ENCODE measurements at regions not wholly inside any gene's neighbourhood (a gene's known extent, or its start where the extent isn't known, plus 50 kb on each side); places are given as distances from the start of the nearest gene placed in this dataset.

DNA sequence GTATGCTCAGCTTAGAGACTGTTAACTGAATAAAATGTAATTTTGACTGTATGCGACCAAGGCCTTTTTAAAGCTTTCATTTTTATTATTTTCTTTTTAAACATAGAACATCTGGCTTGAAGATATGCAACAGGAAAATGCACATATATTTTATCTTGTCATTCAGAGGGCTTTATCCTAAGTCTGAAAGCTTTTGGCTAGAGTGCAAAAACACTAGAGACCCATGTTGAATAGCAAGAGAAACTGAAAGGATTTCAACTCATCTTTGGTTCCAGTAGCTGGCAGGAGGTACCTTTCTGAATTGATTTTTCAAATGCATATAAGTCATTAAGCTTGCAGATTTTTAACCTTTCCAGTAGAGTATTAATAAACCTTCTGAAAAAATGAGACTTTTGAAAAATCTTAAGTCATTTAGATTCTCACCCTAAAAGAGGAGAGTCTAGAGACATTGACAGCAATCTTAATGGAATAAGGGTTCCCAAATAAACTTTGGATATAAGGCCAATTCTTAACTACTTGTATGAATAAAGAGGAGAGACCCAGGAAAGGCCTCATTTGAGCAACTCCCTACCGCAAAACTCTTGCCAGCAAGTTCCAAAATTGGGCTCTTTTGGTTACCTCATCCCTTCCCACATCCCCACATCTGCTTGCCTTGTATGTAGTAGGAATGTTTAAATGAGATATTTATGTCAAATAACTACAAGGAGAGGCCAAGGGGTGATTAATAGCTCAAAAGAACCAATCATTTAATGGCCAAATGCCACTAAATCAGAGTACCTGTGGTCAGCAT lies 454.4 kb downstream of the HTR7 start:
- DNase-seq (ENCODE audit: low spot score), result no peak

DNA sequence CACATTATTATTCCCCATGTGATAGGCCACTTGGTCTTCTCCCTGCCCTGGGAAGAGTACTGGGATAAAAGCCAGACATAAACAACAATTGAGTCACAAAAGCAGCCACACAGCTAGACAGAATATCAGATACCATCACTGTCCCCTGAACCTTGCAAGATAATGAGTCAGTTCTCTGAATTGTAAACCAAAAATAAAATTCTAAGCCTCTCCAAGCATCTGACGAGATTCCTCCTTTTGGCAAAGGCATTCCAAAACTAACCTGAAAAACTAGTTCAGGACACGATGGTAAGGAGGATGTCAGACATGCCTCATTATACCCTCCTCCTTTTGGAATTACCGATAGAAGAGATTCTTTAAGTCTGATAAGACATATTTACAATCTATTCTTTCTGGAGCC lies 450.7 kb downstream of the HTR7 start:
- DNase-seq (ENCODE audit: low spot score), result no peak

DNA sequence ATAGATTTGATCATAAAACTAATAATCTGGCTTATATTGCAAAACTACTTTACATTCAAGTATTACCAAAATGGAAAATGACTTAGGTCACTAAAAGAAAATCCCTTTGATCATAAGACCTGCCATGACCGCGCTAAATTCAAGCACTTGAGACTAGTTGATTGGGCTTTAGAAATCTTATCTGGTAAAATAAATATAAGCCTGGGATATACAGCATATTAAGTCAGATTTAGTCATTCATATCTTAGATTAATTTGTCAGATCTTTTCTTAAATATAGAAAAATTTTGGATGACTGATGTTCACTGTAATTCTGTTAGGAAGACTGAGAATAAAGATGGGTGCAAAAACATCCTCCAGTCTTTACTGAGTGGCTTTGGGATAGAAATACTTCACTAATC lies 450.0 kb downstream of the HTR7 start:
- DNase-seq (ENCODE audit: low spot score), result no peak

DNA sequence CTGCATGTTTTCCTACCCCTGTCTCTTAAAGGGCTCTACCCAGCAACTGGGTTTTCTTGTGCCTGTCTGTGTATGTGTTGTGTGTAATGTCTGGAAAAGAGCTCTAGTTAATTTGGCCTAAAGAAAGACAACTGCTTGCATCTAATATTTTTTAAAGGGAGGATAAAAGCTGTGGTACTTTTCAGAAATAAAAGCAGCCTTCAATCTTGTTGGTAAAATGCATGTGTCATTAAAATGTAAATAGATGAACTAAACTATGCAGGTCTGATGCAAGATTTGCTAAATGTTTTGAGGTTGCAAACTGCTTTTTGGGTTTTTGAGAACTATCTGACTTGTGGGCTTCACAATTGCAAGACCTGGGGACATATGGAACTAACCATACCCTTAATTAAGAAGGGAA lies 445.3 kb downstream of the HTR7 start:
- no peak for DNase-seq (ENCODE audit: low spot score)

DNA sequence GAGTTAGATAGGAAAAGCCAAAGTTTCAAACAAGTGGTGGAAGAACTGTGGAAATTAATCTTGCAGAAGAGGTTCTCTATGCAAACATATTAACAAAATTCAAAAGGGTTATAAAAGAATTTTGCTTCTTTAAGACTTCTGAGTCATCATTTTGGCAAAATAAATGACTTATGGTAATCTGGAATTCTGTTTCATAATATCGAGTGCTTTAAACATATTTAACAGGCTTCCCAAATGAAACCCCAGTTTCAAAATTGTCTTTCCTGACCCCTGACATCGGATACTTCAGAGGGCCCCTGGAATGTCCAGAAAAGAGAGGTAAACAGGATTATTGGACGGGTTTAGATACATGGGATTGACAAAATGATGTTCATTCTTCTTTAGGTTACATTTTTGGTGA lies 444.6 kb downstream of the HTR7 start:
- no peak for DNase-seq (ENCODE audit: low spot score)

DNA sequence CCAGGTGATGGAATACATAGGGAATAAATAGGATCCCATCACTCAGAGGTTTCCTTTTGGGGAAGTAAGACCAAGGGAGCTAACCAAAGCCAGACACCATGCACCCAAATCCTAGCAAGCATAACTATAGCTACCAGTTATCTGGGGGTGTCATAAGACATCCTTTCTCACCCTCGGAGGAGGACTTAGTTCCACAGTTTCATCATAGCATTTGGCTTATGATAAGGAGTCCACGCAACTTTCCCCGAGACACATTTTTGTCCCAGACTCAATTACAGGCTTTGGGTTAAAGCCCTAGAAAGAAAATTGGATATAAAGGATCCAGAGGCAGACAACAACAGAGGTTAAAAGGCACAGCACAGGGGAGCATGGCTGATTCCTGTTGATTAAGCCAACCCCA lies 442.9 kb downstream of the HTR7 start:
- no peak for DNase-seq (ENCODE audit: low spot score)

DNA sequence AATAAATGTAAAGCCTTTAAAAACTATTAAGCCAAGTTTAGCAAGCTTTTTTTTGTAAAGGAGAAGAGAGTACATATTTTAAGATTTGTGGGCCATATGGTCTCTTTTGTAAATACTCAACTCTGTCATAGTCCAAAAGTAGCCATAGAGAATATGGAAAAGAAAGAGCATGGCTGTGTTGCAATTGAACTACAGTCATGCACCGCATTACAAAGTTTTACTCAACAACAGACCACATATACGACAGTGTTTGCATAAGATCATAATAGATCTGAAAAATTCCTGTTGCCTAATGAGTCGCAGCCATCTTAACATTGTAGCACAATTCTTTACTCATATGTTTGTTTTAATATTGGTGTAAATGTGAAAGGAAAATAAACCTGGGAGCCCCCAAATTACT lies 440.8 kb downstream of the HTR7 start:
- no peak for DNase-seq (ENCODE audit: low spot score)

DNA sequence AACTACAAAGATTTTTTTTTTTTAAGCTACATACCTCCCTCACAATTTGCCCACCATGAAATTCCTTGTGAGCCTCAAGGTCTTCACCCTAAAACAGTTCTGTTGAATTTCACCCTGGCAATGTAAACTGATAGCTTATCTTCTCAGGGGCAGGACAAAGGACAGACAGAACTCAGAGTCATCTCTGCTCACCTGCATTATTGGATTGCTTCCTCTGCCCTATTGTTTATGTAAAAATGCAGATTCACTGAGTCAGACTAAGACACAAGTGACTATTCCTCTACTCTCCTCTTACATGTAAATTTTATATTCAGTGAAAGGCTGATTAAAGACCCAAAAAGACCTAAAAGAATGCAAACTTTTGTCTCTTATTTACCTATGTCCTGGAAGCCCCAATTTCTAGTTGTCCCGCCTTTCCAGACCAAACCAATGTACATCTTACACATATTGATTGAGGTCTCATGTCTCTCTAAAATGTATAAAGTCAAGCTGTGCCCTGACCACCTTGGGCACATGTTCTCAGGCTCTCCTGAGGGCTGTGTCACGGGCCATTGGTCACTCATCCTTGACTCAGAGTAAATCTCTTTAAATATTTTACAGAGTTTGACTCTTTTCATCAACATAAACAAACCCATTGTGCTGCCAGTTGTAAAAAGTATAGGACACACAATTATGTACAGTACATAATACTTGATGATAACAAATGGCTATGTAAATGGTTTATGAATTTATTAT lies 440.2 kb downstream of the HTR7 start:
- no peak for DNase-seq (ENCODE audit: low spot score)

DNA sequence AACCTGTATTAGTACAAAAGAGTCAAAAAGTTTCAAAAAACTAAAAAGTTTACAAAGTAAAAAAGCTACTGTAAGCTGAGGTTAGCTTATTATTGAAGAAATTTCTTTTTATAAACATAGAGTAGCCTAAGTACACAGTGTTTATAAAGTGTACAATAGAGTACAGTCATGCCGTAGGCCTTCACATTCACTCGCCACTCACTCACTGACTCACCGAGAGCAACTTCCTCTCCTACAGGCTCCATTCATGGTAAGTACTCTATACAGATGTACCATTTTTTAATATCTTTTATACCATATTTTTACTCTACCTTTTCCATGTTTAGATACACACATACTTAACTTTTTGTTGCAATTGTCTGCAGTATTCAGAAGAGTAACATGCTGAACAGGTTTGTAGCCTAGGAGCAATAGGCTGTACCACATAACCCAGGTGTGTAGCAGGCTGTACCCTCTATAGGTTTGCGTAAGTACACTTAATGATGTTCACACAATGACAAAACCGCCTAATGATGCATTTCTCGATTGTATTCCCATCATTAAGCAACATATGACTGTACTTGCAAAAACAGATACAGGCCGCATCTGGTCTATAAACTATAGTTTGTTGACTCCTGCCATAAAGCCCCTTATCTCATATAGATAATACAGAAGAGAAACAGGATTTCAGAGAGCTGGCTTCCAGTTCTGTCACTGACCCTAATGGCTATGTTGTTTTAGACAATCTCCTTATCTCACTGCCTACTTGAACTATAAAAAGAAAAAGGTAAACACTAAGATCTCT lies 438.8 kb downstream of the HTR7 start:
- no peak for DNase-seq (ENCODE audit: low spot score)

DNA sequence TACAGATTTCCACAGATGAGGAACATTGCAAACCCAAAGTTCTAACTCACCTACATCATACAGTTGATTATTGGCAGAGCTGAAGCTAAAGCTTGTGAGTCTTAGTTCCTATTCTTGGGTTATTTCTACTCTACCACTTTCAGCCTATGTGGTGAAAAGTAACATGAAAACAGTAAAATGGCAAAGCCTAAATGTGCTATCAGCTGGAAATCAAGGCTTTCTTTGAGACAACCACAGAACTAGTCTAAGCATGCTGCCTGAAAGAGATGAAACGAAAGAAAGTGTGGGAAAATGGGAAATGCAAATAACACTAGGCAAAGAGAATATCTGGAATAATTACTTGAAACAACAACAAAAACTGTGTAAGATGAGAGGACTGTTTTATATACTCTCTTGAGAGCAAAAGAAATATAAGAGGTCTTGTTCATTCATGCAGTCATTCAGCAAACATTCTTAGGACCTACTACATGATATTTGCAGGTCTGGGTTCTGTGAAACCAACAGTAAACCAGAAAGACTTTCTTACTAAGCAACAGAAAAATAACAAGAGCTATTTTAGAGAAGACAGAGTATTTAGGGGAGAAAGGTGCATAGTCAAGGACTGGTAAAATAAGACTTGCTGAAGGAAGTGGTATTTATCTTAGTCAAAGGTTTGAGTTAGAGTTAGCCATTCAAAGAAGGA lies 437.1 kb downstream of the HTR7 start:
- no peak for DNase-seq (ENCODE audit: low spot score)

DNA sequence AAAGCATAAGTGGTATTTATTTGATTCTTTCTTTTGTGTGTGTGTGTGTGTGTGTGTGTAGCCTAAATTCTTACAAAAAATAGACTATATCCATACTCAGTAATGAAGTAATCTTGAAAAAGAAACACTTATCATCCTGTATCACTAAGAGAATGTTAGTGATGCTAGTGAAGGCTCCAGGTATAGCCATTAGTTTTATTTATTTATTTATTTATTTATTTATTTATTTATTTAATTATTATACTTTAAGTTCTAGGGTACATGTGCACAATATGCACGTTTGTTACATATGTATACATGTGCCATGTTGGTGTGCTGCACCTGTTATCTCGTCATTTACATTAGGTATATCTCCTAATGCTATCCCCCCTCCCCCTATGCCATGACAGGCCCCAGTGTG lies 436.0 kb downstream of the HTR7 start:
- no peak for DNase-seq (ENCODE audit: low spot score)

DNA sequence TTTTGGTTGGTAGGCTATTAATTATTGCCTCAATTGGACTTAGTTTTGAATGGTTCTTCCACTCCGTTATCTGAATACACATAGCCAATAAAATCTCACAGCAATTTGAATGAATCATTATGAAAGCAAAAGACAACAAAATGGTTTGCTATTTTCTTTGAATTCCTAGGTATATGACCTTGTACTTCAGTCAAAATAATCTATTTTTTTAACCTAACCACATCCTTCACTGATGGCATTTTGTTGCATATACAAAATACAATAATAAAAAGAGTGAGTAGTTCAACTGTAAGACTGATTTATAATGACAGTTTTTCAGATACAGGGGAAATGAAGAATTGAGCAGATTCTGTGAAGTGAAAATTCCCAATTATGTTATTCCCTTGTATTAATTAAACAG lies 433.1 kb downstream of the HTR7 start:
- no peak for DNase-seq (ENCODE audit: low spot score)

DNA sequence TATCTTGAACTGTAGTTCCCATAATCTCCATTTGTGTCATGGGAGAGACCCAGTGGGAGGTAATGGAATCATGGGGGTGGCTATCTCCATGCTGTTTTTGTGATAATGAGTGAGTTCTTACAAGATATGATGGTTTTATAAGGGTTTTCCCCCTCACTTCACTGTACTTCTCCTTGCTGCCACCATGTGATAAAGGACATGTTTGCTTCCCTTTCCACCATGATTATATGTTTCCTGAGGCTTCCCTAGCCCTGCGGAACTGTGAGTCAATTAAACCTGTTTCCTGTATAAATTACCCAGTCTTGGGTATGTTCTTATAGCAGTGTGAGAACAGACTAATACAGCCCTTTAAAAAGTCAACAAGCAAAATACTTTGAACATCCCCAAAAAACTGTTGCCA lies 427.7 kb downstream of the HTR7 start:
- DNase-seq (ENCODE audit: low spot score), result no peak

DNA sequence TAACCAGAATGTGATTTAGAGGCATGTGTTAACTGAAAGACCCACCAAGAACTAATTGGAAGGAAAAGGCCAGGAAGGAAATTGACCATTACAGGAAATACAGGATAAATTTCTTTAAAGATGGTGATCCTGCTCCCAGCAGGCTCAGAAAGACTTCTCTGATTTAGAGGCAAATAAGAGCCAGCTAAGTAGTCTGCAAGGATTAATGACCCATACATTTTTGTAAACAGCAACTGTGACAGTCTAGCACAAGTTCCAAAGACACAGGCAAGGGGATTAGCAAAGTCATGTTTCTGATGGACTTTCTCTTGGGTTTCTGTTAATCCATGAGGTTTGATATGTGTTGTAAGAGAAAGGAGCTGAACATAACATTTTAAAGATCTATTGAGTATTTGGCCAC lies 425.0 kb downstream of the HTR7 start:
- DNase-seq (ENCODE audit: low spot score), result no peak

DNA sequence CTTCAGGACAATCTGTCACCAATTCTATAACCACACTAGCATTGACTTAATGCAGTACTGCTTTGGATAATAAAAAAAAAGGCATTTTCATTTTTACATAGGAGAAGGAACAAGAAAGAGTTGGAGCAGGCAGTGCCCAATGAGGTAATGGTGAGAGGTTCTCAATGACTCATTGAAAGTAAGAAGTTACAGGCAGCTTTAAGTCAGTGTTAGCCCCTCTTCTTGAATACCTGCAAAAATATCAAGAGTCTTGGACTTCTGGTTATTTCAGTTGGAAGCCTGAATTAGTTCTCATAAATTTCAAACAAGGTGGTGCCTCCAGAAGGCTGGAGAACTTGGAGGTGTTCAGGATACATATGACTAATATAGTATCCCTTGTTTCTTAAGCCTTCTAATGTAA lies 422.5 kb downstream of the HTR7 start:
- DNase-seq (ENCODE audit: low spot score), result no peak

DNA sequence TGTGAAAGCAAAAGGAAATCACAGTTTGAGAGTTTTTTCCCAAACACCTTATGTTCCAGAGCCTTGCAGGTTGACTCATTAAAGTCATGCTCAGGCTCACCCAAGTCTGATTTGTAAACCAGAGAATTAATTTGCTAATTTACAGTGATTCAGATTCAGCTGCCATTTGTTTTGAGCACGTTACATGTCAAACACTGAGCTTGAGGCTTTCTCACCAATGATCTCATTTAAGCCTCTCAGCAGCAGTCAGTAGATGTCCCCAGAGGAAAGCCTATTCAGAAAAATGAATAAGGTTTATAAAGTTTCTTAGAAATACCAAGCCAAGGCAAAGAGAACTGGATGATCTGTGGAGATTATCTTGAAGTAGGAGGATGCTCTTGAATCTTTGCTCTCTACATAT lies 420.4 kb downstream of the HTR7 start:
- DNase-seq (ENCODE audit: low spot score), result no peak

DNA sequence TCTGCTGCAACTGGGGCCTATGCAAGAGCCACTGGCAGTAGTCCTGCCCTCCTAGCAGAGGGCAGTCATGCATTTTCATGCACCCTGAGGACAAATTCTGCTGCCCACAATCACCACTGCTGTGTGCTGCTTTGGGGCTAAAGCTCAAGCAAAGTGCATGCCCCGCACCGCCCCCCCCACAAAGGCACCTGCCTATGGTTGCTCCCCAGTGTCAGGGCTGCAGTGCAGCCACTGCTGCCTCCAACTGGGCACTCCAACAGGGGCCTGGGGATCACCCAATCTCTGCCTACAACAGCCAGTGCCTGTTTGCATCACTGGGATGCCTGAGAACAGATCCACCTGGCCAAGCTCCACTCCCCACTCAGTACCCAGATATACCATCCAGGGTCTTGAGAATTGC lies 417.0 kb downstream of the HTR7 start:
- no peak for DNase-seq (ENCODE audit: low spot score)

DNA sequence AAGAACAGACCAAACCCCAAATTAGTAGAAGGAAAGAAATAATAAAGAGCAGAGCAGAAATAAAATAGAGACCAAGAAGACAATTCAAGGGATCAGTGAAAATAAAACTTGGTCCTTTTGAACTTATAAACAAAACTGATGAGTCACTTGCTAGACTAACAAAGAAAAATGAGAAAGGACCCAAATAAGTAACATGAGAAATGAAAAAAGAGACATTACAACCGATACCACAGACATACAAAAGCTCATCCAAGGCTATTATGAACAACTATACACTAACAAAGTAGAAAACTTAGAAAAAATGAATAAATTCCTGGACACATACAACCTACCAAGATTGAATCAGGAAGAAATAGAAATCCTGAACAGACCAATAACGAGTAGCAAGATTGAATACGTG lies 414.5 kb downstream of the HTR7 start:
- no peak for DNase-seq (ENCODE audit: low spot score)

DNA sequence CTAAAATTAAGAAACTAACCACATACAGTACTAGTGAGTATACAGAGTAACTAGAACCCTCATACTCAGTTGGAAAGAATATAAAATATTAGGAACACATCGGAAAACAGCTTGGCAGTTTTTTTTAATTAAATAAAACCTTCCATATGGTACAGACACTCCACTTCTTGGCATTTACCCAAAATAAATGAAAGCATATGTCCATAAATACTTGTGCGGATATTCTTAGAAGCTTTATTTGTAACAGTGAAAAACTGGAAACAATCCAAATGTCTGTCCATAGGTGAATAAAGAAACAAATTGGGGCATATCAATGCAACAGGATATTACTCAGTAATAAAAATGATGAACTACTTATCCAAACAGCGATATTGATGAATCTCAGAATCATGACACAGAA lies 410.0 kb downstream of the HTR7 start:
- DNase-seq (ENCODE audit: low spot score), result no peak

DNA sequence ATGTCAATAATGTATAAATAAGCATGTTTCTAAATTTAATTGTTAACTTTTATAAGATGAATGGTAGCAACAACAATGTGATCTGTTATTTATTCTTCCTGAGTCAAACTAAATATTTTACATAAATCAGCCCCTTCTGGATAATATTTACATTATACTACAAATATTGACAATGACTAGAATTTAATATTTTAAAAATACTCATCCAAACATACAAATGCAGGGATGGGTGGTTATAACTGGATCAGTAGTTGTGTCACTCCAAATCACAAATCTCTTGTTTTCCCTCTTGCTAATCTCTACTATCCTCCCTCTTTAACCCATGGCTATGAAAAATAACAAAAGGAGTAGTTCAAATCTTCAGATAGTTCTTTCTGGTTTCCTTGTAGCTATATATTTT lies 407.0 kb downstream of the HTR7 start:
- DNase-seq (ENCODE audit: low spot score), result no peak

DNA sequence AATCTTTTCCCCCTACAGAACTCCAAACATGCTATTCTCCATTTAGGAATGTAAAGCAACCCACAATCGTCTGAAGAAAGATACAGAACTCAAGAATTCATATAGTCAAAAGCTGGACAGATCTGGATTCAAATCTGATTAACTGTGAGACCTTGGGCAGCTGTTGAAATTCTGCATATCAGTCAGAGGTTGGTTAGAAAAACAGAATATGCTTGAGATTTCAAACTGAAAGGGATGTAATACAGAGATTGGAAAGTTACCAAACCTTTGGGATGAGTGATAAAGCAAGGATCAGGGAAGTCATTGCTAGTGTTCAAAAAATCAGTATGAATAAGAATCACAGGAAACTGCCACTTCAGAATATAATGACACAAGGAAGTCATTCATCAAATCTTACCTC lies 406.6 kb downstream of the HTR7 start:
- DNase-seq (ENCODE audit: low spot score), result no peak

DNA sequence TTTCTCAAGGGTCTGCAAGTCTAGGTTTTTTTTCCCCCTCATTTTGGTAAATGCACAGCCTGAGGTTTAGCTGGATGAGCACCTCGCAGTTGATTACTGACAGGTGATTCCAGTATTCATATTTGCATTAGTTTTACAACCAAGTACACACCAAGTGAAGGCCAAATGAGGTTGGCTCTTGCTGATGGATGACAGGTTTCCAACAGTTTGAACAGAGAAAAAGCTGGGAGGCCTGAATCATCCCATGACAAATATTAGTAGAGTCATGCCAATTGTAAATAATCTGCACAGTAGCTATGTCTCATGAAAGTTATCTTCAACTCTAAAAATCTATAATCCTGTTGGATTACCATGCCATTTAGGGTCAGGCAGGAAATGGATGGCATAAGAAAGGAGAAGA lies 399.8 kb downstream of the HTR7 start:
- no peak for DNase-seq (ENCODE audit: low spot score)
